Left ventricle myocardium inferior (tissue), 1 donor: ENCODE measurements at regions not wholly inside any gene's neighbourhood (a gene's known extent, or its start where the extent isn't known, plus 50 kb on each side); places are given as distances from the start of the nearest gene placed in this dataset.
A peak's percentile ranks its signal among the peaks of the same experiment; 100 is the strongest.

Experiments used
- DNase-seq: peaks from one replicate; pipeline ENCODE4 v3.0.0-alpha.2; 2020
- H3K27ac ChIP-seq: fragments of 200-600 bp; replicated peaks from 2 replicates; pipeline ENCODE4 v1.8.0; 2021
- H3K27me3 ChIP-seq: fragments of 200-600 bp; 2 replicates; pipeline ENCODE4 v1.8.0; 2021; ENCODE audit warnings: low read depth
- H3K36me3 ChIP-seq: fragments of 200-600 bp; 2 replicates; pipeline ENCODE4 v1.8.0; 2021
- H3K4me1 ChIP-seq: fragments of 200-600 bp; 2 replicates; pipeline ENCODE4 v1.8.0; 2021
- H3K4me3 ChIP-seq: fragments of 200-600 bp; 2 replicates; pipeline ENCODE4 v1.8.0; 2021; ENCODE audit warnings: mild to moderate bottlenecking, moderate library complexity
- H3K9me3 ChIP-seq: fragments of 200-600 bp; replicated peaks from 2 replicates; pipeline ENCODE4 v1.8.0; 2021
- CTCF ChIP-seq: fragments of 200-600 bp; IDR thresholded peaks from 2 replicates; pipeline ENCODE4 v1.8.0; 2021; ENCODE audit warnings: antibody characterized with exemption, mild to moderate bottlenecking, borderline replicate concordance
- intact Hi-C: fragments of 100-400 bp; cut with micrococcal nuclease; formaldehyde crosslinking; loops from one replicate; pipeline ENCODE4 v1.11.0; 2022
- donor health status: DM: no; HTN: yes; CAD: no; lungs with severe emphysema.

GRCh38 chr12:94056419-94057158, 91.8 kb upstream of the PLXNC1 start:
- Histone ChIP-seq H3K36me3 (no peaks in the 10 kb centered on the region), H3K9me3 (no peaks in the 10 kb centered on the region), H3K27me3 (no peaks in the 10 kb centered on the region), H3K4me1 (peaks cover 13% of the 10 kb centered on the region), H3K4me3 (no peak overlapping the region), H3K27ac (no peak overlapping the region)
- DNase-seq: no peak
- no peak for TF ChIP-seq CTCF
- intact Hi-C loops: no loop called here

- no peak for TF ChIP-seq CTCF
- Histone ChIP-seq H3K36me3 (no peaks in the 10 kb centered on the region), H3K4me3 (no peak overlapping the region), H3K9me3 (no peaks in the 10 kb centered on the region), H3K4me1 (peaks cover 12% of the 10 kb centered on the region), H3K27ac (peak overlapping the region; percentile 62), H3K27me3 (no peaks in the 10 kb centered on the region)
- intact Hi-C loops: no loop called here
- DNase-seq: no peak
These were observed 90.9 kb upstream of the PLXNC1 start for GRCh38 chr12:94057262-94058151.

GRCh38 chr12:94059394-94060368, 88.7 kb upstream of the PLXNC1 start:
- TF ChIP-seq CTCF: no peak
- Histone ChIP-seq H3K4me3 (no peak overlapping the region), H3K4me1 (peaks cover 6% of the 10 kb centered on the region), H3K27ac (no peak overlapping the region), H3K36me3 (no peaks in the 10 kb centered on the region), H3K9me3 (no peaks in the 10 kb centered on the region), H3K27me3 (no peaks in the 10 kb centered on the region)
- DNase-seq: no peak
- intact Hi-C loops: no loop called here

- no peaks in the 10 kb centered on the region for H3K36me3 ChIP-seq
- no peak overlapping the region for H3K4me3 ChIP-seq
- H3K27me3 ChIP-seq: no peaks in the 10 kb centered on the region
- no peak for TF ChIP-seq CTCF
- H3K9me3 ChIP-seq: no peaks in the 10 kb centered on the region
- no peak overlapping the region for H3K27ac ChIP-seq
- DNase-seq: no peak
- H3K4me1 ChIP-seq: peaks cover 4% of the 10 kb centered on the region
- intact Hi-C loops: no loop called here
These were observed 86.2 kb upstream of the PLXNC1 start for GRCh38 chr12:94062194-94062593.
